RWPE2 (cell line): ENCODE measurements at regions not wholly inside any gene's neighbourhood (a gene's known extent, or its start where the extent isn't known, plus 50 kb on each side); places are given as distances from the start of the nearest gene placed in this dataset.

ENCODE experiments used
- ATAC-seq: fragments of 200-7000 bp; cut with Tn5 transposase; 3 replicates; pipeline ENCODE4 v1.9.1; 2021; ENCODE audit warnings: low read depth
- DNase-seq: peaks from one replicate; pipeline ENCODE4 v3.0.0-alpha.2; 2020; ENCODE audit warnings: low spot score
- H3K27ac ChIP-seq: fragments of 450-650 bp; 2 replicates; pipeline ENCODE4 v1.5.1; 2017; ENCODE audit warnings: mild to moderate bottlenecking; ENCODE audit not compliant: poor library complexity, severe bottlenecking
- H3K27me3 ChIP-seq: fragments of 250-450 bp; sonication (Bioruptor Pico); 2 replicates; pipeline ENCODE4 v1.5.1; 2021; ENCODE audit warnings: mild to moderate bottlenecking, moderate library complexity; ENCODE audit not compliant: insufficient read depth, poor library complexity, severe bottlenecking
- H3K36me3 ChIP-seq: fragments of 250-450 bp; sonication (Bioruptor Pico); 2 replicates; pipeline ENCODE4 v1.5.1; 2020; ENCODE audit warnings: low read depth, mild to moderate bottlenecking, moderate library complexity
- H3K4me1 ChIP-seq: fragments of 250-450 bp; sonication (Bioruptor Pico); 2 replicates; pipeline ENCODE4 v1.5.1; 2021; ENCODE audit warnings: mild to moderate bottlenecking, moderate library complexity; ENCODE audit not compliant: insufficient read depth, poor library complexity, severe bottlenecking
- H3K4me3 ChIP-seq: fragments of 250-450 bp; sonication (Bioruptor Pico); 2 replicates; pipeline ENCODE4 v1.5.1; 2021; ENCODE audit warnings: mild to moderate bottlenecking, moderate library complexity; ENCODE audit not compliant: severe bottlenecking
- H3K9me3 ChIP-seq: fragments of 250-450 bp; sonication (Bioruptor Pico); 2 replicates; pipeline ENCODE4 v1.5.1; 2021; ENCODE audit warnings: mild to moderate bottlenecking, moderate library complexity; ENCODE audit not compliant: severe bottlenecking
- TF ChIP-seq, protein P1 (sequence below): fragments of 450-650 bp; IDR thresholded peaks from one replicate; pipeline ENCODE4 v1.5.1; 2017; ENCODE audit warnings: mild to moderate bottlenecking, moderate library complexity; ENCODE audit not compliant: poor library complexity, severe bottlenecking

DNA sequence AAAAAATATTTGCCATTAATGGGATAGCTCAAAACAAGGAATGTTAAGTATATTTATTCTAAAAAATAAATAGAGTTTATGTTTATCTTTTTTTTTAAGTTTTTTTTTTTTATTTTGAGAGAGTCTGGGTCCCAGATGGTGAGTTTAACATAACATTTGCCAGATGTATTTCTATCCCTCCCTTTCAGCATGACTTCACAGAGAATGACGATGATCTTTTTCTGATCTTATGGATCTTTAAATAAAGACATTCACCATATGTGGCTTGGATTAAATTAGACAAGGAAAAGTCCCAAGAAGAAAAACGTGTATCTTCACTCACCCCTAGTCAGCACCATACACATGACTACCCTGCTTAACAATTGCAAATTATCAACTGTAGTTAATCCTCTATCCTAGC is 839.8 kb upstream of the CNTN5 start:
- Histone ChIP-seq H3K27ac (no peak overlapping the region), H3K4me3 (no peak overlapping the region), H3K27me3 (no peaks in the 10 kb centered on the region), H3K36me3 (no peaks in the 10 kb centered on the region), H3K9me3 (no peaks in the 10 kb centered on the region), H3K4me1 (no peaks in the 10 kb centered on the region)
- TF ChIP-seq, protein P1, sequence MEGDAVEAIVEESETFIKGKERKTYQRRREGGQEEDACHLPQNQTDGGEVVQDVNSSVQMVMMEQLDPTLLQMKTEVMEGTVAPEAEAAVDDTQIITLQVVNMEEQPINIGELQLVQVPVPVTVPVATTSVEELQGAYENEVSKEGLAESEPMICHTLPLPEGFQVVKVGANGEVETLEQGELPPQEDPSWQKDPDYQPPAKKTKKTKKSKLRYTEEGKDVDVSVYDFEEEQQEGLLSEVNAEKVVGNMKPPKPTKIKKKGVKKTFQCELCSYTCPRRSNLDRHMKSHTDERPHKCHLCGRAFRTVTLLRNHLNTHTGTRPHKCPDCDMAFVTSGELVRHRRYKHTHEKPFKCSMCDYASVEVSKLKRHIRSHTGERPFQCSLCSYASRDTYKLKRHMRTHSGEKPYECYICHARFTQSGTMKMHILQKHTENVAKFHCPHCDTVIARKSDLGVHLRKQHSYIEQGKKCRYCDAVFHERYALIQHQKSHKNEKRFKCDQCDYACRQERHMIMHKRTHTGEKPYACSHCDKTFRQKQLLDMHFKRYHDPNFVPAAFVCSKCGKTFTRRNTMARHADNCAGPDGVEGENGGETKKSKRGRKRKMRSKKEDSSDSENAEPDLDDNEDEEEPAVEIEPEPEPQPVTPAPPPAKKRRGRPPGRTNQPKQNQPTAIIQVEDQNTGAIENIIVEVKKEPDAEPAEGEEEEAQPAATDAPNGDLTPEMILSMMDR: no peak
- DNase-seq: no peak
- no peak for ATAC-seq

DNA sequence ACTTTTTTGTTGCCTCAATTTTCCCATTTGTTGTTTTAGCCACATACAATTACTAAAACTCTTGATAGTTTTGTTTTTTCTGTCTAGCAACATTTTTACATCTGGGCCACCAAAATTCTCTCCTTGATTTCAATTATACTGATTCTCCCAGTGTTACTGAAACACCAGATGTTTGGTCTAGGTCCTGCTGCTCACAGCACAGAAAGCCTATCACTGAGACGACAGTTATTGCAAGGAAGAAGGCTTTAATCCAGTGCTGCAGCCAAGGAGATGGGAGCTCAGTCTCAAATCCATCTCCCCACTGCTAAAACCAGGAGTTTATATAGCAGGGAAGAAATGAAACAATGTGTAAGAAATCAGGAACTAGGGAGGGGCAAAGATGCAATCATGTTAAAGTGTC is 837.7 kb upstream of the CNTN5 start:
- no peak for ATAC-seq
- Histone ChIP-seq H3K4me1 (no peaks in the 10 kb centered on the region), H3K27me3 (no peaks in the 10 kb centered on the region), H3K36me3 (no peaks in the 10 kb centered on the region), H3K27ac (no peak overlapping the region), H3K4me3 (no peak overlapping the region), H3K9me3 (no peaks in the 10 kb centered on the region)
- TF ChIP-seq, protein P1: no peak
- no peak for DNase-seq

DNA sequence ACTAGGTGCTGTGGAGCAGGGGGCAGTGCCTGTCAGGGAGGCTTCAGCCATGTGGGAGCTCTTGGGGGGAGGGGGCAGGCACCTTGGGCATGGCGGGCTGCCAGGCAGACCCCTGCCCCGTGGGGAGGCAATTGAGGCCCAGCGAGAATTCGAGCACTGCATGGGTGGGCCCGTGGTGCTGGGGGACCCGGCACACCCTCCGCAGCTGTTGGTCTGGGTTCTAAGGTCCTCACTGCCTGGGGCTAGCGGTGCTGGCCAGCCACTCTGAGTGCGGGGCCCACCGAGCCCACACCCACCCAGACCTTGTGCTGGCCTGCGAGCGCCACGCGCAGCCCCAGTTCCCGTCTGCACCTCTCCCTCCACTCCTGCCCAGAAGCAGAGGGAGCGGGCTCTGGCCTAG is 835.5 kb upstream of the CNTN5 start:
- no peaks in the 10 kb centered on the region for H3K4me1 ChIP-seq
- no peak overlapping the region for H3K4me3 ChIP-seq
- no peak for DNase-seq
- H3K36me3 ChIP-seq: no peaks in the 10 kb centered on the region
- ATAC-seq: no peak
- H3K27me3 ChIP-seq: no peaks in the 10 kb centered on the region
- no peaks in the 10 kb centered on the region for H3K9me3 ChIP-seq
- TF ChIP-seq, protein P1: no peak
- H3K27ac ChIP-seq: no peak overlapping the region

DNA sequence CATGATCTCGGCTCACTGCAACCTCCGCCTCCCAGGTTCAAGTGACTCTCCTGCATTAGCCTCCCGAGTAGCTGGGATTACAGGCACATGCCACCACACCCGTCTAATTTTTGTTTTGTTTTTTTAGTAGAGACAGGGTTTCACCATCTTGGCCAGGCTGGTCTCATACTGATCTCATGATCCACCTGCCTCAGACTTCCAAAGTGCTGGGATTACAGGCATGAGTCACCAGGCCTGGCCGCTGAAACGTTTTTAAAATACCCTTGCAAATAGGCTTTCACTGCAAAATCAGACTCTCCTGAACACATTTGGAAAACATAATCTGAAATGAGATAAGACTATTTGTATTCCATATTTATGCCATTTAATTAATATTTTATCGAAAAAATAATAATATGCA is 826.1 kb upstream of the CNTN5 start:
- TF ChIP-seq, protein P1: no peak
- Histone ChIP-seq H3K9me3 (no peaks in the 10 kb centered on the region), H3K4me1 (no peaks in the 10 kb centered on the region), H3K4me3 (no peak overlapping the region), H3K27me3 (no peaks in the 10 kb centered on the region), H3K27ac (no peak overlapping the region), H3K36me3 (no peaks in the 10 kb centered on the region)
- DNase-seq (no peak), ATAC-seq (no peak)

DNA sequence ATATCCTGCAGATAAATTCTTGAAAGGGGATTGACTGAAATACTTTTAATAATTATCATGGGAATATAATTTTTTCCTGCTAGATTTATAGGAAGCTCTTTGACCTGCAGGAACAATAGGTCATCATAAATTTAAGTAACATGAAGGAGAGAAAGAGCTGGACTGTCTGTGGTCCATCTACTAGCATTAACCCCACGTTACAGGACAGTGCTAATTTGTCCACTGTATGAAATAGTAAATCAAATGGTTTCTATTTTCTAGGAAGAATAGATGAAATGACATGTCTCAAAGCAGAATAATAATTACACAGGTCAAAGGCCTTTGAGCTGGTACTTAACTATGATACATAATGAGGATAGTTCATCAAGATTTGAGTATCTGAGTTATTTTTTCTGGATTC is 825.4 kb upstream of the CNTN5 start:
- H3K36me3 ChIP-seq: no peaks in the 10 kb centered on the region

More for the DNA sequence above, 825.4 kb upstream of the CNTN5 start:
- Histone ChIP-seq H3K4me3 (no peak overlapping the region), H3K27me3 (no peaks in the 10 kb centered on the region), H3K27ac (no peak overlapping the region), H3K9me3 (no peaks in the 10 kb centered on the region), H3K4me1 (no peaks in the 10 kb centered on the region)
- DNase-seq: no peak
- ATAC-seq: no peak
- TF ChIP-seq, protein P1: no peak
